Brain pericyte (primary cell): ENCODE measurements at regions not wholly inside any gene's neighbourhood (a gene's known extent, or its start where the extent isn't known, plus 50 kb on each side); places are given as distances from the start of the nearest gene placed in this dataset.
"Not testable (repeated sequence)": the region's sequence is repeated elsewhere in the genome, so short reads cannot be mapped to it uniquely, and the experiment has no call there.

Experiments used
- DNase-seq: peaks from one replicate; pipeline ENCODE4 v3.0.0-alpha.2; 2012; ENCODE audit warnings: low read depth, low spot score

DNA sequence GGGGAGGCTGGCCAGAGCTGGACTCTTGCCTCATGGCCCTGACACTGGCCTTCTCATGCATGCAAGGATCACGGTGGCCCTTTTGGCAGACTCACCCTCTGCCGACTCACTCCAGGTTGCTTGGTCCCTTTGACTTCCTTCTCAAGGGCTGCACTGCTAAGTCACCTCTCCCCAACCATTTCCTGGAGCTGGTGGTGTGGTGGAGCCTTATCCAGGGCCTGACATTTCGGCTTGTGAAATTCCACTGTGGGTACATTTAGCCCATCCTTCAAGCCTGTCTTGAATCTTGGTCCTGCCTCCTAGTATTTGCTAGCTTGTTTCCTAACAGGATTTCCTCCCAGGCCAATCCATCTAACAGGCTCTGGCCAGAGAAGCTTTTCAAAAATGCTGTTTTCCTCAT lies 52.6 kb upstream of the JUN start:
- no peak for DNase-seq

DNA sequence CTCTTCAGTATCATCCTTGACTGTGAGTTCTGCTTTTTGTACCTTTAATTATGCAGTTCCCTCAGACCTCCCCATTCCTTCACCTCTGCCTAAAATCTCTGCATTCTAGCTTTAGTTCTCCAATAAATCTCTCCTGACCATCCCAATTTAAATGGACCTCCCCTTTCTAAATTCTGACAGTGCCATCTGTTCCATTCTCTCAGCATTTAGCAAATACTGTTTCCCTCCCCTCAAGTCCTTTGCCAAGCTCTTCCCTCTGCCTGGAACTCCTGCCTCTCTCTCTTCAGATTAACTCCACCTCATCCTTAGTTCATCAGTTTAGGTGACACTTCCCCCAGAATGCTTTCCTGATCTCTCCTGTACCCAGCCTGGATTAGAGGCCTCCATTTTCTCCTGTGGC lies 54.0 kb upstream of the JUN start:
- no peak for DNase-seq

DNA sequence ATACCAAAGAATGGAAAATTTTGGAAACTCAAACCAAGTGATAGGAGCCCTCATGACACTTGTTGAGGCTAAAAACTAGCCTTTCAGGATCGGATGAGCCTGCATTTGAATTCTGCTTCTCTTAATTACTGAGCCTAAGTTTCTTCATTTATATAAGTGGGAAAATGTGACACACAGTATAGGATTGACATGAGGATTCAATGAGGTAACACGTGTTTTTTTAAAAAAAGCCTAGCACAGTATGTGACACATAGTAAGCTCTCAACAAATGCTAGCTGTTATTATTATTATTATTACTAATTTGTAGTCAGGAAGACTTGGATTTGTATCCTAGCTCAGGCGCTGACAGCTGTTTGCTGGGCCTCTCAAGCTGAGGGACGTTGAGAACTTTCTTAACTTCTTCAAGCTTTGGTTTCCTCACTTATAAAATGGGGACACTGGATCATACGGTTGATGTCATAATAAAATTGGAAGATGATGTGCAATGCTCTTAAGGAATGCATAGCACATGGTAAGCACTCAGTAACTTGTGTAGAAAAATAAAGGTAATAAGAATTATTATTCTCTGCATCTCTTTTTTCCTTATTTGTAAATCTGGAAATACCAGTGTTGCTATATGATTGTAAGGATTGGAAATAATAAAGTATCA lies 55.4 kb upstream of the JUN start:
- DNase-seq, result no peak

DNA sequence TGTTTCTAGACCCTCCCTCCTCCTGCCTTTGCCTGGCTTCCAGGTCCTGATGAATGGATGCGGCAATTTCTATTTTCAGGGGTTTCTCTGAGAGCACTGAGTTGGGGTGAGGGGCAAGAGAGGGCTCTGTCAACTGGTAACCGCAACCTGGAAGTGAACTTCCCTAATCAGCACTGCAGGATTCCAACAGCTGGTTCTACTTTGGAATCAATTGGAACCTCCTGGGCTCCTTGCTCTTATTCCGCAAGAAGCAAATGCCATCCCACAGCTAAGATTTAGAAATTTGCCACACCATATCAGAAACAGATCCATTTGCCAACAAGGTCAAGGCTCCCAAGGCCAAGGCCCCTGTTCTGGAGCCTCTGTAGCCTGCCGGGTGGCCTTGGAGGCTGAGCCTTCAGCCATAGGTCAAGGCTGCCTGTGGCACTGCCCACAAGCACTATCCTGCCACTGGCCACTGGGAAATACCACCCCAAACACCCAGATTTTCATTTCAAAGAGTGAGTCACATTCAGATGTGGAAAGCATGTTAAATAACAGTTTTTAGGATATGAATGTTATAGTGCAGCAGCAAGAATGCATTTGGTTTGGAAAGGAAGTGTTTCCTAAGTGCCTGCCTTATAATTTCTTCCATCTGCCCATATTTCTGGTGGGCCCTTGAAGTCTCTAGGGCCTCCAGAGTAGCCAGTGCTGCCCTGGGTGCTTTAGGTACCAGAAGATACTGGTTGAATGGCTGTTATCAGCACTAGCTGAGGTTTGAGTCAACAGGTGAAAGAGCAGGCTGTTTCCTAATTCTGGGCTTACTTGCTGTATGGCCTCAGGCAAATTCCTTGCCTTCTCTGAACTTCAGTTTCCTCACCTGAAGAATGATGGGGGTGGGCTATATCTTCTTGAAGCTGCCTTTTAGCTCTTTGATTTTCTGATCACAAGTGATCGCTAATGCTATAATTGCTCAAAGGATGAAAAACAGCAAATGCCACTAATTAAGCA lies 56.3 kb upstream of the JUN start:
- DNase-seq, result no peak

DNA sequence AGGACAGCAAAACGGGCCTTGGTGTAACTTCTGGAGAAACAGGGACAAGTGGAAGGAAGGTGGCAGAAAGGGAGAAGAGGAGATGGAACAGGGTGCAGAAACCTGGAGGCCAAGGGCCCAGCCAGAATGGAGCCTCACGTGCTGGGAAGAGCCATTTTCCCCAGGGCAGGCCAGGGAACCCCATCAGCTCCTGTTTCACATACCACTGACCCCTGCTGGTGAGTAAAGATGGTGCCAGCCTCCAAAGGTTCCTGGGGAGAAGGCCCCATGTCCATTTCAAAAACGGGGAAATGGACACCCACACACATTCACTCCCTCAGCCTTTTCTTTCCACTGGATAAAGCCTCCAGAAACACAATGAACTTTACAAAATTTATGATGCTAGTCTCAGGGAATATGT lies 57.6 kb upstream of the JUN start:
- no peak for DNase-seq

DNA sequence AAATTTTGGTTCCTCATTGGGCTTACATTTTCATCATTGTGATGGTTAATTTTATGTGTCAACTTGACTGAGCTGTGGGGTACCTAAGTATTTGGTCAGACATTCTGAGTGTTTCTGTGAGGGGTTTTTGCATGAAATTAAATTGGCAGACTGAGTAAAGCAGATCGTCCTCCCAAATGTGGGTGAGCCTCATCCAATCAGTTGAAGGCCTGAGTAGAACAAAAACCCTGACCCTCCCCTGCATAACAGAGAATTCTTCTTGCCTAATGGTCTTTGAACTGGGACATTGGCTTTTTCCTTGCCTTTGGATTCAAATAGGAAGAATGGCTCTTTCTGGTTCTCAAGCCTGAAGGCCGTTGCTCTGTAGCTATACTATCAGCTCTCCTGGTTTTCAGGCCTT lies 59.1 kb upstream of the JUN start:
- DNase-seq, result no peak

DNA sequence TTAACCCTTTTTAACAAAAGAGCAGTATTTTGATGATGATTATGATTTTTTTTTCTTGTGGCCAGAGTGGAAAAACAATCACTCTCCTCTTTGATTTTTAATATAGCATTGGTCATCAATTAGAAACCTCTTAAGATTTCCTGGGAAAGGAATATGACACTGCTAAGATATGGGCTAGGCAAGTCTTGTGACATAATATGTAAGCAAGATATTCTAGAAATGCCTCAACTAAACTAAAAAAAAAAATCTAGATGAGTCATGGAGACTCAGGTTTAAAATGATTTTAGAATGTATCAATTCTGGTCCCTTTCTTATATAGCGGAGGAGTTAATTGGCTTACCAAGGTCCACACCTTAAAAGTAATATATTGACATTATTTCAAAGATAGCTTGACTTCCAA lies 60.3 kb upstream of the JUN start:
- no peak for DNase-seq

DNA sequence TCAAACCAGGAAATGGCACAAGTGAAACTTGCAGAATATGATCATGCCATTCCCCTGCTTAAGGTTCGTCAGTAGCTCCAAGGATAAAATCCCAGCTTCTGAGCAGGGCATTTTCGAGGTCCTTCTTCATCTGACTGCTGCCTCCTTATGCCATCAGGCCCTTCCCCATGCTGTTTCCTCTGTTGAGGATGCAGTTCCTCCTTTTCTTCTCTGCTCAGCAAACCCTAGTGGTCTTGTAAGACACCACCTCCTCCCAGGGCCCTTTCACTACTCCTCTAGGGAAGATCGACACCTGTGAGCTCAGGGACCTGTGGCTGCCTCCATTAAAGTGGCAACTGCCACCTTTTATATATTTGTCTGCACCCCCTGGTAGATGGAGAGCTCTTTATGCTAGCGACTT lies 62.1 kb upstream of the JUN start:
- DNase-seq, result no peak

DNA sequence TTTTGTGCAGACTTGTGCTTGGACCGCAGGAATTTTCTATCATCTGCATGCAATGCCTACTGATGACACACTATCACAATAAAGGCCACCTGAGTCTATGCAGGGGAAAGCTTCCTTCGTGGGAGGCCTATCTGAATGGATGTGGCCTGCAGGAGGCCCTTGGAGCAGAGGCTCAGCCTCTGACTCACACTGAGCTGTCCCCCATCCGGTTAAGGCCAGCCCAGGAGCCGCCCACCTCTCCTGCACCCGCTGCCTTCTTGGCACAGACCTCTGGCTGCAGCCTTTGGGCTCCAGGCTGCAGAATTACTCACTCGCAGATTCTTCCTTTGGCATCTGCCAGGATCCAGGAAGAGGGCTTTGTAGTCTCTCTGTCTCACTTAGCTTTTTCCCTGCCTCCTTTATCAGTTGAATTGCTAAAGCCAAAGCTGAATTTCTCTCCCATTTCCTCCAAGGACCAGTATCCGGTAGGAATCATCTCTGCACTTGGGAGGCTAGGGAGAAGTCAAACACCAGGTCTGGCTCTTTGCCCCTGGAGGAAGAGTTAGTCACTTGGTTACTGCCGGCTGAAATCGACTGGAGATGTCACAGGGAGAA lies 65.1 kb upstream of the JUN start:
- peak; percentile 91 for DNase-seq

DNA sequence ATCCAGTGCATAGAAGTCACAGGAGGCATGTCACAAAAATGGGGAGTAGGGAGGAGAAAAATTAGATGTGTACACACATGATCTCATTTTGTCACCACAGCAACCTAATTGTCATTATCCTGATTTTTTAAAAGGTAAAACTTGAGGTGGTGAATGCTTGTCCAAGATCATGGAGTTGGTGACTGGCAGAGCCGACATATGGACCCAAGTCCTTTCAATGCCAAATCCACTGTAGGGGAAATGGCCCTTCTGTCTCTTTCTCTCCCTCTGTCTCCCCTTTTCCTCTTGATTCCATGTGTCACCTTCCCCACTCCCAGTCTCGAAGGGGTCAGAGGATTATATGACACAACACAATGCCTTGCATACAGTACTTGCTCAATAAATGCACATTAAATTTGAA lies 65.7 kb upstream of the JUN start:
- DNase-seq, result no peak

DNA sequence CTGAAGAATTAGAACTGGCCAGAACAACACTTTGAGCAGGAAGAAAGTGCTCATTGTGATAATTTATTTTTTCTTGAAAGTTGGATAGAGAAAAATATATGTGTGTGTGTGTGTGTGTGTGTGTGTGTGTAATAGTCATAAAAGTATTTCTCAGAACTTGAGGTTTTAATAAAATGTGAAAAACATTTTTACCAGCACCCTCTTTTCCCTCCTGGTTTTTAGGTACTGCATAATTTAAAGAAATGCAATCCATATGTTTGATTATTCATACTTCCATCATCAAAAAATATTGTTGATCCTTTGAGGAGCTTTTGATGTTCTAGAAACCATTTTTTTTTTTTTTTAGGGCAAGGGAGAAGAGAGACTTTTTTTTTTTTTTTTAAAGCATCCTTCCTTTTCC lies 66.8 kb upstream of the JUN start:
- DNase-seq, result no peak

DNA sequence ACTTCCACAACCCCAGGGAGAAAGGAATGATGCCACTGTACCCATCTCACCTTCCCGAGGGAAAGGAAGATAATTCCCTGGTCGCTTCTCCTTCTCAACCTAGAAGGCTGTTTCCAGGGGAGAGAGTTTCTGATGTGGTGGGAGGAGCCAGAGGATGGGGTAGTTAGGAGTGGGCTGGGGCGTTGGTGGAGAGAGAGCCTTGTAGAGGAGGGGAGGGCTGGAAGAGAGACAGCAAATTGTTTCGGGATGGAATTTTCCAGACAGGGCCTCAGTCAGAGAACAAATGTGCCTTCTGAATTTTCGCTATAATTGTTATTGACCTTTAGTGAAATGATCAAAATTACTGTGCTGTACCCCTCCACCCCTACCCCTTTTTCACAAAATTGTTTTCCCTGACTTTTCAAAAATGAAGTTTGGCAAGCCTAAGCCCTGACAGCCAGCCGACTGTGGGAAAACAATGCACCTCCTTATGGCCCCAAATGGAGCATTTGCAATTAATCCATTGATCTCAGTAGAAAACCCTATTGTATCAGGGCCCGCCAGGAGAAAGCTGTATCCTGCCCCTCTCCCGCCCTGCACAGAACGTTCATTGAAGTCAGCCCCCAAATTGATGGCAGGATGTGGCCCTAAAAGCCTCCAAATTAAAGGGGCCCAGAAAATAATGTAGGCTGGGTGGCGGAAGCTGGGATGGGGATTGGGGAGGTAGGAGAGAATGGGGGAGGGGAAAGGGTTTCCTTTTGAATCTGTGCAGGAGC lies 69.1 kb upstream of the JUN start:
- no peak for DNase-seq

DNA sequence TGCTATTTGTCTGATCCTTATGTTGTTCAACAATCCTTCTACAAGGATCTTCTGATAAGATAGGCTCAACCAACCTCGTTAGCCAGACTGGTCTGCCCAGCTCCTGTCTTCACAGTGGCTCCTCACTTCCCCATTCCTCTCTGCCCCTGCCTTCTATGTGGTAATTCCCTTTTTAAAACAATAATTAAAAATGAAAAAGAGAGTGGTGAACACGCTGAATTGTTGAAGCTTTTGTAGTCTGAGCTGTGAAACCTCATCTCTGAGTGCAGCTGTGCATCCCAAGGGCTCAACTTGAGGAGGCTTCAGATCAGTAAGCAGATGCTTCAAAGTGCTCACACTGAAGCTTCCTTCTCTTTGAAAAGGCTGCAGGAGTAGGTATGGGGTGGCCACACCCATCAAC lies 70.7 kb upstream of the JUN start:
- DNase-seq, result no peak

DNA sequence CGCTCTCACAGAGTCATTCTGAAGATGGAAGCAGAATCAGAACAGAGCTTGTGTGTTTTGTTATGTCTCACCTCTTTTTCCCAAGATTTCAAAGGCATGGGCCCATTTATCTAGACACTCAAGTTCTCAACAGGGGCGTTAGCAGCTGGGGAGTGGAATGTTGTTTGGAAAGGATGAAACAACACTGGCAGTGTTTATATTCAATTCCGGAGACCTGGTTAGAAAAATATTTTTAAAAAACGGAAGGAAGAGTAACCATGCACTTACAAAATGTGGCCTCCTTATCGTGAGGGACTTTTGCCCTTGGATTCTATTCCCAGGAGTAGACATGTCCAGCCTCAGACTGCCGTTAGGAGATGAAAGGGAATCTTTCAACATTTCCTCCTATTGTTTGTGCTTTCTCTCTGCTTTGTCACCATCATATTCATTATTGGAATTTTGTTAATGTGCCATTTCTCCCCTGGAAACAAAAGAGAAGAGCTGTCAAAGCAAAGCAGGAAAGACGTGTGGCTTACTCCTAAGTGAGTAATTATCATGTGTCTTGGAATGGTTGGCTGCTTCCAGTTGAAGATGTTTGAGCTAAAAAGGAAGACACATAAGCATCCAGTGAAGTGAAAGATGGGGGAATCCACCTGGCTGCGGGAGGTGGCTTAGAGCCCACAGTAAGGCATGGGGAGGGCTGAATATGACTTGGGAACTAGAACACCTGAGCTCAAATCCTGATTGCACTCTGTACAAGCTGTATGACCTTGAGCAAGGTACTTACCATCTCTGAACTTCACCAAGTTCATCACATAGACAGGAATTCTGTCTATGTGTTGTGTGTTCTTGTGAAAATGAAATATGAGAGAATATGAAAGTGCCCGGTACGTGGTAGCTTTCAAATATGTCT lies 71.7 kb upstream of the JUN start:
- DNase-seq, result peak; percentile 49

DNA sequence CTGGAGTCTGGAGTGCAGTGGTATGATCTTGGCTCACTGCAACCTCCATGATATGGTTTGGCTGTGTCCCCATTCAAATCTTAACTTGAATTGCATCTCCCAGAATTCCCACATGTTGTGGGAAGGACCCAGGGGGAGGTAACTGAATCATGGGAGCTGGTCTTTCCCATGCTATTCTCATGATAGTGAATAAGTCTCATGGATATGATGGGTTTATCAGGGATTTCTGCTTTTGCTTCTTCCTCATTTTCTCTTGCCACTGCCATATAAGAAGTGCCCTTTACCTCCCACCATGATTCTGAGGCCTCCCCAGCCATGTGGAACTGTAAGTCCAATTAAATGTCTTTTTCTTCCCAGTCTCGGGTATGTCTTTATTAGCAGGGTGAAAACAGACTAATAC lies 72.4 kb upstream of the JUN start:
- DNase-seq, result not testable (repeated sequence)

DNA sequence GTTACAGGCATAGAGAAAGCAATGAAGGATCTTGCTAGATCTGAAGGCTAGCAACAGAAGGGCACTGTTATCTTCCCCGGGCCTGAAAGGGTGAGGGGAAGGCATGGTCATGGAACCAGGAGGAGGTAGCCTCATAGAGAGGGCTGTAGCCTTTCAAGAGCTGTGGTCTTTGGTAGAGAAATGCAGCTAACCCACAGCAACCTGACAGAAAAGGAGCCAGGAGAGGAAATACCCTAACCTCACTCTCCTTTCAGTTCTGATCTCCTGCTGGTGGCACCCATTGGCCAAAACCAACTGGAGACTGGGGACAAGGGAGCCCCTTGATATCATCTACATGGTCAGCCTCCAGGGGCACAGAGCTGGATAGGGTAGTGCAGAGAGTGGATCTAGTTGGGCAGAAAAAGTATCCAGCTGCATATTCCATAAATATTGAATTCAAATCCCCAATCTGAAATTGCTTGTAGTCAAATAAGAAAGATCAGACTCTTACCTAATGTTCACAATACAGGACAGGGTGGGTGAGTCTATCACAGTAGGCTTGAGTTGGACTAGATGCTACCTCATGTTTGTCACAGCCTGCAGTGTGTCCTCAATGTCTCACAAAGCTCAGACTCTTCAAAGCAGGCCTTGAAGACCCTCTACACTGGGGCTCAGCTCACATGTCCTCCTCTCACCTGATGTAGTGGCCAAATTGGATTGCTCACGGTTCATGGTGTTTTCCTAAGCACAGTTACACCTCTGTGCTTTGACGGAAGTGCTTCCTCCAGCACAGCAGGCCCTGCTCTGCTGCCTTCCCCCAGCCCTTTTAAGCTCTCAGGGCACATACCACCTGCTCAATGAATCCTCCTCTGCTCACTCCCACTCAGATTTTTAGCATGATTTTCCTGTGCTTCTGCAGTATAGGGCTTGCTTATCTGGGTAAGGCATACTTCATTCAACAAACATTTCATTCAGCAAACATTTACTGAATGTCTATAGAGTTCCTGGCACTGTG lies 74.1 kb upstream of the JUN start:
- DNase-seq, result no peak

DNA sequence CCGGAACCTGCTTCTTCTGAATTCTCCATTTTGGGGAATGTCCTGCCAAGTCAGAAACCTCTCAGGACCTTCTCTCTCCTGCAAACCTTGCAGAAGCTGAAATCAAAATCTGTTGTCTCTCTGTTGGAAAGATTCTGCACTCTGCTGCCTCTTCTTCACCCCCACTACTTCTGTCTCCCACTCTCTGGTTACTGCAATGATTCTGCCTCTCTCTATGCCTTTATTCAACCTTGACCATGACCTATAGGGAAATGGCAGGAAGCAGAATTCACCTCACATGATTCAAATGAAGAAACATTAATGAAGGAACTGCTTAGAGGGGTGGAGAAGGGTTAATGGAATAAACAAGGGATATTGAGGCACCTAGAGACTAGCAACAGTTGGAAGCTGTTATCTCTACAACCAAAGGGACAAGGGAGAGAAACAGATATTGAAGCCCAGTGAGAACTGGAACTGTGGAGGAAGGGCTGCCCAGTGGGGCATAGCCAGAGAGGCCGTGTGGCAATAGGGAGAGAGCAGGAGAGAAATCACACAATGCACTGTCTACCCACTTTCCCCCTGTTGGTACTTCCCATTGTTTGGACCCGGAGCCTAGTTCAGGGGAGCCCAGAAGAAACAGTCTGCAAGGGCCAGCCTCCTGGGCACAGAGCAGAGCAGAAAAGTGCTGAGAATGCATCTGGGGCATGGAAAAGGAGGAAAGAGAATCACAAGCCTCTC lies 76.1 kb upstream of the JUN start:
- DNase-seq, result no peak

DNA sequence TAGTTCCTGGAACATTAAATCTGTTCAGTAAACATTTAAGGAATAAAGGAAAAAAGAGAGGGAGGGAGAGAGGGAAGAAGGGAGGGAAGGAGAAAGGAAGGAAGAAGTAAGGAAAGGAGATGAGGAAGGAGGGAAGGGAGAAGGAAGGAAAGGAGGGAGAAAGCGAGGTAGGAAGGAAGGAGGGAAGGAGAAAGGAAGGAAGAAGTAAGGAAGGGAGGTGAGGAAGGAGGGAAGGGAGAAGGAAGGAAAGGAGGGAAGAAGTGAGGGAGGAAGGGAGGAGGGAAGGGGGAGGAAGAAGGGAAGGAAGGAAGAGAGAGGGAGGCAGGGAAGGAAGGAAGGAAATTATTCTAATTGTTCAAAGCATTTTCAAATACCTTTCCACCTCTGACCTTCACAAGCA lies 77.2 kb upstream of the JUN start:
- no peak for DNase-seq

DNA sequence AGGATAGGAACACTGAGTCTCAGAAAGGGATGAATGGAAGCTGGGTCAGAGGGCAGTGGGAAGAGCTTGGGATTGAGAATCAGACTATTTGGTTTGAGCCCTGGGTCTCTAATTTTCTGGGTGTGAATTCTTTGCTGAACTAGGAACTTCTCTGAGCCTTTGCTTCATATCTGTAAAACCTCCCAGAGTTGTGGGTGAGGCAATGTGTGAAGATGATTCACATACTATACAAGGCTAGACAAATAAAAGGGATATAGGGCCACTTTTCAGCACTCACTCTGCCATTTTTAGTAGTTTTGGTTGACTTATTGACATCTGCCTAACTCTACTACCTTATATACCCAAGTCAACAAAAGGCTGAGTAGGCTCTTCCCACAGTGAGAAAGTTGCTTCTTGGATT lies 77.7 kb upstream of the JUN start:
- DNase-seq, result no peak
